SK-N-SH treated with all-trans-retinoic acid at 6 μM for 48 hours (cell line): ENCODE measurements at regions not wholly inside any gene's neighbourhood (a gene's known extent, or its start where the extent isn't known, plus 50 kb on each side); places are given as distances from the start of the nearest gene placed in this dataset.

Source experiments
- ATAC-seq: fragments of 200-7000 bp; cut with Tn5 transposase; 3 replicates; pipeline ENCODE4 v1.9.1; 2020; ENCODE audit warnings: mild to moderate bottlenecking, moderate library complexity
- ARNTL ChIP-seq: fragments of 450-650 bp; formaldehyde crosslinking; IDR thresholded peaks from 2 replicates; pipeline ENCODE4 v1.5.0; 2020; ENCODE audit warnings: low read depth, mild to moderate bottlenecking, moderate library complexity, borderline replicate concordance
- BACH2 ChIP-seq: fragments of 250-450 bp; sonication (Bioruptor Pico); IDR thresholded peaks from 2 replicates; pipeline ENCODE4 v1.9.0; 2021; ENCODE audit warnings: mild to moderate bottlenecking, borderline replicate concordance
- CSDC2 ChIP-seq: fragments of 250-450 bp; sonication (Bioruptor Pico); IDR thresholded peaks from 2 replicates; pipeline ENCODE4 v1.5.0; 2020; ENCODE audit warnings: mild to moderate bottlenecking, moderate library complexity
- ESRRG ChIP-seq: fragments of 250-450 bp; sonication (Bioruptor Pico); IDR thresholded peaks from 2 replicates; pipeline ENCODE4 v1.6.1; 2021; ENCODE audit warnings: mild to moderate bottlenecking
- GLIS3 ChIP-seq: fragments of 250-450 bp; sonication (Bioruptor Pico); IDR thresholded peaks from 2 replicates; pipeline ENCODE4 v1.5.0; 2020; ENCODE audit warnings: mild to moderate bottlenecking, moderate library complexity
- ISL1 ChIP-seq: fragments of 250-450 bp; sonication (Bioruptor Pico); IDR thresholded peaks from 2 replicates; pipeline ENCODE4 v2.1.2; 2022; ENCODE audit warnings: mild to moderate bottlenecking, moderate library complexity
- OSR1 ChIP-seq: fragments of 250-450 bp; sonication (Bioruptor Pico); IDR thresholded peaks from 2 replicates; pipeline ENCODE4 v1.8.0; 2022; ENCODE audit warnings: moderate library complexity, mild to moderate bottlenecking, inconsistent platforms
- PPARA ChIP-seq: fragments of 250-450 bp; sonication (Bioruptor Pico); IDR thresholded peaks from 2 replicates; pipeline ENCODE4 v1.5.0; 2020; ENCODE audit warnings: mild to moderate bottlenecking, borderline replicate concordance
- RARB ChIP-seq: fragments of 250-450 bp; sonication (Bioruptor Pico); IDR thresholded peaks from 2 replicates; pipeline ENCODE4 v1.8.0; 2021; ENCODE audit warnings: mild to moderate bottlenecking, moderate library complexity
- SNAI2 ChIP-seq: fragments of 250-450 bp; sonication (Bioruptor Pico); IDR thresholded peaks from 2 replicates; pipeline ENCODE4 v1.5.0; 2020; ENCODE audit warnings: mild to moderate bottlenecking, moderate library complexity
- TCF4 ChIP-seq: fragments of 250-450 bp; sonication (Bioruptor Pico); IDR thresholded peaks from 2 replicates; pipeline ENCODE4 v1.8.0; 2021; ENCODE audit warnings: mild to moderate bottlenecking, moderate library complexity, borderline replicate concordance
- TOX ChIP-seq: fragments of 250-450 bp; sonication (Bioruptor Pico); IDR thresholded peaks from 2 replicates; pipeline ENCODE4 v1.8.0; 2021; ENCODE audit warnings: mild to moderate bottlenecking, moderate library complexity, borderline replicate concordance
- ZC3H10 ChIP-seq: fragments of 250-450 bp; sonication (Bioruptor Pico); IDR thresholded peaks from 2 replicates; pipeline ENCODE4 v1.5.1; 2021; ENCODE audit warnings: mild to moderate bottlenecking, moderate library complexity
- ZFP3 ChIP-seq: fragments of 250-450 bp; sonication (Bioruptor Pico); IDR thresholded peaks from 2 replicates; pipeline ENCODE4 v1.5.0; 2020; ENCODE audit warnings: mild to moderate bottlenecking, moderate library complexity
- ZFP30 ChIP-seq: fragments of 450-650 bp; formaldehyde crosslinking; IDR thresholded peaks from 2 replicates; pipeline ENCODE4 v1.5.0; 2022; ENCODE audit warnings: mild to moderate bottlenecking, moderate library complexity
- ZNF565 ChIP-seq: fragments of 450-650 bp; formaldehyde crosslinking; conservative IDR thresholded peaks from 2 replicates; pipeline ENCODE4 v1.5.0; 2020; ENCODE audit warnings: low read depth, mild to moderate bottlenecking, moderate library complexity
- ZNF70 ChIP-seq: fragments of 450-650 bp; formaldehyde crosslinking; IDR thresholded peaks from 2 replicates; pipeline ENCODE4 v1.5.0; 2020; ENCODE audit warnings: mild to moderate bottlenecking, moderate library complexity
- ZNF8 ChIP-seq: fragments of 450-650 bp; formaldehyde crosslinking; IDR thresholded peaks from 2 replicates; pipeline ENCODE4 v1.5.0; 2020; ENCODE audit warnings: mild to moderate bottlenecking, moderate library complexity
- TF ChIP-seq, protein P1 (sequence below): fragments of 250-450 bp; sonication (Bioruptor Pico); IDR thresholded peaks from 2 replicates; pipeline ENCODE4 v1.5.1; 2021; ENCODE audit warnings: mild to moderate bottlenecking, moderate library complexity
- TF ChIP-seq, protein P2 (sequence below): fragments of 250-450 bp; sonication (Bioruptor Pico); IDR thresholded peaks from 2 replicates; pipeline ENCODE4 v1.8.0; 2021; ENCODE audit warnings: low read depth, mild to moderate bottlenecking, moderate library complexity, borderline replicate concordance
- TF ChIP-seq, protein P3 (sequence below): fragments of 250-450 bp; sonication (Bioruptor Pico); IDR thresholded peaks from 2 replicates; pipeline ENCODE4 v1.8.0; 2020; ENCODE audit warnings: mild to moderate bottlenecking, moderate library complexity, borderline replicate concordance
- TF ChIP-seq, protein P4 (sequence below): fragments of 250-450 bp; sonication (Bioruptor Pico); IDR thresholded peaks from 2 replicates; pipeline ENCODE4 v1.5.0; 2020; ENCODE audit warnings: mild to moderate bottlenecking, moderate library complexity

DNA sequence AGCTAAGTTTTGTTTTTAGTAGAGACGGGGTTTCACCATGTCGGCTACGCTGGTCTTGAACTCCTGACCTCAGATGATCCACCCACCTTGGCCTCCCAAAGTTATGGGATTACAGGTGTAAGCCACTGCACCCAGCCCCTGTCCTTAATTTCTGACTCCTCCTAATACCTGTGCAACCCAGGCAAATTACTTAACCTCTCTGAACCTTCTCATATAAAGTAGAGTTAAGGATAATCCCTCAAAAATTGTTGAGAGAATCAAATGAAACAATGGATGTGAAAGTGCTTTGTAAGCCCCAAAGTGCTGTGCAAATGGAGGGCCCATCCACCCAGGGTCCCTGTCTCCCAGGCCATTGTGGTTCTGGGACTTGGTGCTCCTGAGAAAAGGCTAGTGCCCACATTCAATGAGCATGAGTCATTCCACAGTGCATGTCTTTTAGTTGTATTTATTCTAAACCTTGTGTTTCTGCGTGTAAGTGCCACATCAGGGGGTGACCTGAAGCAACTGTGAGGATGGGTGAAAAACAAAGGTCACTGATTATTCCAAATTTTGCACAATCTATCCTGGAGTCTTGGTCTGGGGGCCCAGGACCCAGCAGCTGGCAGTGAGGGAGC, 61.4 kb upstream of the PTPRJ start:
- ATAC-seq: peak; percentile 32
- TF ChIP-seq ZFP3 (CRISPR knock-in tag) (no peak), TOX (CRISPR knock-in tag) (no peak), ZC3H10 (no peak), ISL1 (no peak), ZNF565 (CRISPR knock-in tag) (no peak), PPARA (CRISPR knock-in tag) (no peak), TCF4 (no peak), ESRRG (CRISPR knock-in tag) (no peak), CSDC2 (CRISPR knock-in tag) (no peak), OSR1 (no peak), ZFP30 (CRISPR knock-in tag) (no peak), ZNF70 (CRISPR knock-in tag) (no peak), SNAI2 (CRISPR knock-in tag) (no peak), RARB (CRISPR knock-in tag) (no peak), ZNF8 (CRISPR knock-in tag) (no peak), BACH2 (CRISPR knock-in tag) (no peak)
- TF ChIP-seq, protein P1, sequence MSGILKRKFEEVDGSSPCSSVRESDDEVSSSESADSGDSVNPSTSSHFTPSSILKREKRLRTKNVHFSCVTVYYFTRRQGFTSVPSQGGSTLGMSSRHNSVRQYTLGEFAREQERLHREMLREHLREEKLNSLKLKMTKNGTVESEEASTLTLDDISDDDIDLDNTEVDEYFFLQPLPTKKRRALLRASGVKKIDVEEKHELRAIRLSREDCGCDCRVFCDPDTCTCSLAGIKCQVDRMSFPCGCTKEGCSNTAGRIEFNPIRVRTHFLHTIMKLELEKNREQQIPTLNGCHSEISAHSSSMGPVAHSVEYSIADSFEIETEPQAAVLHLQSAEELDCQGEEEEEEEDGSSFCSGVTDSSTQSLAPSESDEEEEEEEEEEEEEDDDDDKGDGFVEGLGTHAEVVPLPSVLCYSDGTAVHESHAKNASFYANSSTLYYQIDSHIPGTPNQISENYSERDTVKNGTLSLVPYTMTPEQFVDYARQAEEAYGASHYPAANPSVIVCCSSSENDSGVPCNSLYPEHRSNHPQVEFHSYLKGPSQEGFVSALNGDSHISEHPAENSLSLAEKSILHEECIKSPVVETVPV: no peak
- TF ChIP-seq, protein P2, sequence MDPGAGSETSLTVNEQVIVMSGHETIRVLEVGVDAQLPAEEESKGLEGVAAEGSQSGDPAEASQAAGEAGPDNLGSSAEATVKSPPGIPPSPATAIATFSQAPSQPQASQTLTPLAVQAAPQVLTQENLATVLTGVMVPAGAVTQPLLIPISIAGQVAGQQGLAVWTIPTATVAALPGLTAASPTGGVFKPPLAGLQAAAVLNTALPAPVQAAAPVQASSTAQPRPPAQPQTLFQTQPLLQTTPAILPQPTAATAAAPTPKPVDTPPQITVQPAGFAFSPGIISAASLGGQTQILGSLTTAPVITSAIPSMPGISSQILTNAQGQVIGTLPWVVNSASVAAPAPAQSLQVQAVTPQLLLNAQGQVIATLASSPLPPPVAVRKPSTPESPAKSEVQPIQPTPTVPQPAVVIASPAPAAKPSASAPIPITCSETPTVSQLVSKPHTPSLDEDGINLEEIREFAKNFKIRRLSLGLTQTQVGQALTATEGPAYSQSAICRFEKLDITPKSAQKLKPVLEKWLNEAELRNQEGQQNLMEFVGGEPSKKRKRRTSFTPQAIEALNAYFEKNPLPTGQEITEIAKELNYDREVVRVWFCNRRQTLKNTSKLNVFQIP (CRISPR knock-in tag): no peak
- TF ChIP-seq, protein P3, sequence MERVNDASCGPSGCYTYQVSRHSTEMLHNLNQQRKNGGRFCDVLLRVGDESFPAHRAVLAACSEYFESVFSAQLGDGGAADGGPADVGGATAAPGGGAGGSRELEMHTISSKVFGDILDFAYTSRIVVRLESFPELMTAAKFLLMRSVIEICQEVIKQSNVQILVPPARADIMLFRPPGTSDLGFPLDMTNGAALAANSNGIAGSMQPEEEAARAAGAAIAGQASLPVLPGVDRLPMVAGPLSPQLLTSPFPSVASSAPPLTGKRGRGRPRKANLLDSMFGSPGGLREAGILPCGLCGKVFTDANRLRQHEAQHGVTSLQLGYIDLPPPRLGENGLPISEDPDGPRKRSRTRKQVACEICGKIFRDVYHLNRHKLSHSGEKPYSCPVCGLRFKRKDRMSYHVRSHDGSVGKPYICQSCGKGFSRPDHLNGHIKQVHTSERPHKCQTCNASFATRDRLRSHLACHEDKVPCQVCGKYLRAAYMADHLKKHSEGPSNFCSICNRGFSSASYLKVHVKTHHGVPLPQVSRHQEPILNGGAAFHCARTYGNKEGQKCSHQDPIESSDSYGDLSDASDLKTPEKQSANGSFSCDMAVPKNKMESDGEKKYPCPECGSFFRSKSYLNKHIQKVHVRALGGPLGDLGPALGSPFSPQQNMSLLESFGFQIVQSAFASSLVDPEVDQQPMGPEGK (CRISPR knock-in tag): no peak
- TF ChIP-seq, protein P4, sequence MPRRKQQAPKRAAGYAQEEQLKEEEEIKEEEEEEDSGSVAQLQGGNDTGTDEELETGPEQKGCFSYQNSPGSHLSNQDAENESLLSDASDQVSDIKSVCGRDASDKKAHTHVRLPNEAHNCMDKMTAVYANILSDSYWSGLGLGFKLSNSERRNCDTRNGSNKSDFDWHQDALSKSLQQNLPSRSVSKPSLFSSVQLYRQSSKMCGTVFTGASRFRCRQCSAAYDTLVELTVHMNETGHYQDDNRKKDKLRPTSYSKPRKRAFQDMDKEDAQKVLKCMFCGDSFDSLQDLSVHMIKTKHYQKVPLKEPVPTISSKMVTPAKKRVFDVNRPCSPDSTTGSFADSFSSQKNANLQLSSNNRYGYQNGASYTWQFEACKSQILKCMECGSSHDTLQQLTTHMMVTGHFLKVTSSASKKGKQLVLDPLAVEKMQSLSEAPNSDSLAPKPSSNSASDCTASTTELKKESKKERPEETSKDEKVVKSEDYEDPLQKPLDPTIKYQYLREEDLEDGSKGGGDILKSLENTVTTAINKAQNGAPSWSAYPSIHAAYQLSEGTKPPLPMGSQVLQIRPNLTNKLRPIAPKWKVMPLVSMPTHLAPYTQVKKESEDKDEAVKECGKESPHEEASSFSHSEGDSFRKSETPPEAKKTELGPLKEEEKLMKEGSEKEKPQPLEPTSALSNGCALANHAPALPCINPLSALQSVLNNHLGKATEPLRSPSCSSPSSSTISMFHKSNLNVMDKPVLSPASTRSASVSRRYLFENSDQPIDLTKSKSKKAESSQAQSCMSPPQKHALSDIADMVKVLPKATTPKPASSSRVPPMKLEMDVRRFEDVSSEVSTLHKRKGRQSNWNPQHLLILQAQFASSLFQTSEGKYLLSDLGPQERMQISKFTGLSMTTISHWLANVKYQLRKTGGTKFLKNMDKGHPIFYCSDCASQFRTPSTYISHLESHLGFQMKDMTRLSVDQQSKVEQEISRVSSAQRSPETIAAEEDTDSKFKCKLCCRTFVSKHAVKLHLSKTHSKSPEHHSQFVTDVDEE (CRISPR knock-in tag): no peak

DNA sequence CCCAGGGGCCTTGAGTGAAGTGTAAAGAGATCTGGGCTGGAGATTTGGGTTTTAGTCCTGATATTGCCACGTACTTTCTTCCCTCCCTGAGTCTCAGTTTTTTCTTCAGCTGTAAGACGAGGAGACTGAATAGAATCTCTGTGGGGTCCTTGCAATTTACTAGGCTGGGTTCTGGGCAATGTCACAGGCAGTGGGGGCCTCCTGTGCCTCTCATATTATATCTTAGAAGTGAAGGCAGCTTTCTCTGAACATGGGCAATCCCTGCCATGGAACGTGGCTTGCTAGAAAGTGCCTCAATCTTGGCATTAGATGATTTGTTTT, 62.0 kb upstream of the PTPRJ start:
- peak; percentile 8; the same call in 2 of the 3 replicates for ATAC-seq
- TF ChIP-seq ZNF565 (CRISPR knock-in tag) (no peak), ISL1 (peak; percentile 5; the same call in 1 of the 2 replicates)

DNA sequence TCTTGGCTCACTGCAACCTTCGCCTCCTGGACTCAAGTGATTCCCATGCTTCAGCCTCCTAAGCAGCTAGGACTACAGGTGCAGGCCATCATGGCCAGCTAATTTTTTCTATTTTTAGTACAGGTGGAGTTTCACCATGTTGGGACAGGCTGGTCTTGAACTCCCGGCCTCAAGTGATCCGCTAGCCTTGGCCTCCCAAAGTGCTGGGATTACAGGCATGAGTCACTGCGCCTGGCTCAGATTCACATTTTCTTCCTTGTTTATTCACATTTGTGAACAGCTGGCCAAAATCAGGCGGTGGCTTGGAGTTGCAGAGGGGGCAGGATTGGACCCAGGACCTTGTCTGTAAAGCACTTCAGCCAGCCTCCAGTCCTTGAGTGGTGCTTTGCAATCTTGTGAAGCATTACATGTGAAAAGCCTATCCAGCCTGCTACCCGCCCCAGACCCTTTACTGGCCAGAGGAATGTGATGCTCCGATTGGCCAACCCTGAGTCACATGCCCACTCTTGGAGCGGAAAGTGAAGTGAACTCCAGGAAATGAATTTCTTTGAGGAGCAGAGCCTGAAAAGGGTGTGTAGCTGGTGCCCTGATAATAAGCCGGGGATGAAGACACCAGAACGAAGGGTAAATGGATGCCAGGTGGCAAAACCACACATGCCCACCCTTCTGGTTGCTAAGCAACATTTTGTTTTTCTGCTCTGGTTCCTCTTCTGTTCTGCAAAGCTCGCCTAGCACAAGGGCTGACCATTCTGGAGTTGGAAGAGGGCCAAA, 62.6 kb upstream of the PTPRJ start:
- ATAC-seq: peak; percentile 92
- no peak for TF ChIP-seq OSR1
- TF ChIP-seq ZNF70 (CRISPR knock-in tag): no peak
- TF ChIP-seq ZFP3 (CRISPR knock-in tag): peak; percentile 25; the same call in 1 of the 2 replicates
- no peak for TF ChIP-seq ARNTL (CRISPR knock-in tag)
- TF ChIP-seq ISL1: 0 out of 2 replicates have a peak, but pooled peaks have one; percentile 28
- TF ChIP-seq GLIS3 (CRISPR knock-in tag): no peak
- no peak for TF ChIP-seq SNAI2 (CRISPR knock-in tag)
